HG03558 (cell line): ENCODE measurements at regions not wholly inside any gene's neighbourhood (a gene's known extent, or its start where the extent isn't known, plus 50 kb on each side); places are given as distances from the start of the nearest gene placed in this dataset.

Source experiments
- ATAC-seq: cut with Tn5 transposase; IDR thresholded peaks from one replicate; pipeline ENCODE4 v1.9.1; 2021; ENCODE audit warnings: moderate number of reproducible peaks; ENCODE audit not compliant: unreplicated experiment; ENCODE audit errors: extremely low read depth

DNA sequence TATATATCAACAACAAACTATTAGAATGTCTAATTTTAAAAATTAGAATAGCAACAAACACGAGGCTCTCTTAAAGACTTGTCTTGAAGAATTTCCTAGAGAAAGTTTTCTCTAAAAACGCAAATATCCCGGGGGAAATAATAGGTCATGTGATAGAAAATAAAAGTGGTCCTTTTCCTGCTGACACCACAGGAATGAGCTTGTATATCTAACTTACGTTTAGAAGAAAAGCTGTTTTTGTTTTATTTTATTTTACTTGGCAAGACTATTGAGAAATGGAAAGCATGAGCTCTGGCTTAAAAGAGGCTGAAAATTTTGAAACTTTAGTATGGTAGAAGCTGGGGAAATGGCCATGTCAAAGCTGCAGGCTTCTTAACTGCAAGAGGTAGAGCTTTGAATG lies 465.0 kb downstream of the AGTPBP1 start:
- ATAC-seq: no peak

GRCh38 chr9:85269811-85270210 lies 471.9 kb downstream of the AGTPBP1 start:
- no peak for ATAC-seq

DNA sequence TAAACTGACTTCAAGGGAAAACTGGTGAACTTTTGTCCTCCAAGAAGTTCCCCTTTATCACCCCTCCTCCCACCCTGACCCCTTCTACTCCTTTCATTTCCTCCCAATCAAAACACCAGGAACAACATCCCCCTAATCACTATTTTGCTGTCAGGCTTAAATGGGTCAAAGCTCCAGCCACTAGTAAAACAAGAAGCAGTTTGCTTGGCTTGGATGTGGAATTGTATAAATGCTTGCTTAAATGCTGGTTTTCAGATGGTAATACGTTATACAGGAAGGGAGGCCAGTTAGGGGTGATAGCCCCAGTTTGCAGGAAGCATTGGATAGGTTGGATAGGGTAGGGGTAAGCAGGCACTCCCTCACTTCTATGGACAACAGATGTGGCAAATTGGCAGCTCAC lies 473.6 kb downstream of the AGTPBP1 start:
- ATAC-seq: no peak

GRCh38 chr9:85264695-85265094 lies 477.1 kb downstream of the AGTPBP1 start:
- no peak for ATAC-seq

GRCh38 chr9:85263288-85263687 lies 478.5 kb downstream of the AGTPBP1 start:
- no peak for ATAC-seq

- no peak for ATAC-seq
Observed at GRCh38 chr9:85262333-85262732, 479.4 kb downstream of the AGTPBP1 start.

DNA sequence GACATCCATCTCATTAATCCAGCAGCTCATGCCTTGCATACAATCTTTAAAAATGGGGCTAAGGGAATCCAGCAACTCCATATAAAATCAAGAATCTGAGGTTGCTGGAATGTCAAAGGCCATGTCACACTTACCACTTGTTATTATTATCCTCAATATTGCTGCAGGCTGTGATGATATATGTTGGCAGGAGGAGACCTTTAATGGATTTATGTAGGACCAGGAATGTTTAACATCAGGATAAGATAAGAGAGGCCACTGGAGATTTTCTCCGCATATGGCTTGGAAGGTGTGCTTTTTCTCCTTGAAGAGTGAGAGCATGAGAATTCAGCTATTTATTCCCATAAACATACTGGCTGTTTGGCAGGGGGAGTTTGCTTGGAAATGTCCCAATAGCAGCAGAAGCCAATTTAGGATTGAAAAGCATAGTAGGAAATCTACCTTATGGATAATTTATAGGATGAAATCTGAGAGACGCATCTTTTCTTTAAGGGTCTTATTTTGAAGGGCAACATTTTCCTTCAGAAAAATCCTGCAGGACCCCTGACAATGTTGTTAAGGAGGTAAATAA lies 481.4 kb downstream of the AGTPBP1 start:
- no peak for ATAC-seq

- ATAC-seq: no peak
Observed at GRCh38 chr9:85258823-85259370, 482.9 kb downstream of the AGTPBP1 start.

DNA sequence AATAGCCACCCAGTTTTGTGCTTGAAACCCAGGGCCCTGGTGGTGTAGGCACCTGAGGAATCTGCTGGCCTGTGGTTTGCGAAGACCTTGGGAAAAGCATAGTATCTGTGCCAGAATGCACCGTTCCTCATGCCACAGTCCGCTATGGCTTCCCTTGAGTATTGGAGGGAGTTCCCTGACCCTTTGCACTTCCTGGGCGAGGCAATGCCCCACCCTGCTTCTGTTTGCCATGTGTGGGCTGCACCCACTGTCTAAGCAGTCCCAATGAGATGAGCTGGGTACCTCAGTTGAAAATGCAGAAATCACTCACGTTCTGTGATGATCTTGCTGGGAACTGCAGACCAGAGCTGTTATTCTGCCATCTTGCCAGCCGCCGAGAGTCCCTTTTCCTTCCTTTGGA lies 483.5 kb downstream of the AGTPBP1 start:
- ATAC-seq: no peak

GRCh38 chr9:85249313-85249621 lies 492.5 kb downstream of the AGTPBP1 start:
- ATAC-seq: no peak

DNA sequence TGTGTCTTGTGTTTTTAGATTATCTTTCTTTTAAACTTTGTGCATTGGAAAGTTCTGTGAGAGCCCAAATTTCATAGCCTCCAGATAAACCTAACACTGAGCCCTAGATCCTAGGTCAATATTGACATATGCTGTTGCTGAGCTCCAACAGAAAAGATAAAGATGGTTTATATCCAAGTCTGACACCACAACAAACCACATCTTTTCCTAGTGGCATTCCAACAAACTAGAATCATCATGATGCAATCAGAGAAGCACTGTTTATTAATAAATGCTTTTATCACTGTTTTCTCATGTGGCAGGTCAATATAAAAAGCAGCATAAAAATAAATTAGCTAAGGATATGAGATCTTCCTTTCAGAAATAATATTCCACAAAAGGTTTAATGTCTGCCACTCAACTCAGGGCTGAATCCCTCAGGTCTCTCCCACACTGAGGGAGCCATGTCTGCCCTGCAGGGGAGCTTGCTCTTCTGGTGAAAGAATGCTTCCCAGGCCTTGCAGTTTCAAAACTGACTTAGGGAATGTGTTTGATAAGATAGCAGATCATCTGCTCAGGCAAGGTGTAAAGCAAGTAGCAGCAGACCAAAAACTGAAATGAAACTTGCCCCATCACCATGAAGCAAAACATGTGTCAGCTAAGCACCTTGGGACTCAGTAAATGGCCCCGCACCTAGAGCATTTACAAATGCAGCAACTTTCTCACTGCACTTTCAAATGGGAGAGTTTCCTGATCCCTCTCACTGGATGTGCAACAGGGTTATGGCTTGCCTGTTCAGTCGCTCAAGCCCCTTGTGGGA lies 493.0 kb downstream of the AGTPBP1 start:
- no peak for ATAC-seq

- ATAC-seq: no peak
Observed at GRCh38 chr9:85246541-85246940, 495.2 kb downstream of the AGTPBP1 start.

DNA sequence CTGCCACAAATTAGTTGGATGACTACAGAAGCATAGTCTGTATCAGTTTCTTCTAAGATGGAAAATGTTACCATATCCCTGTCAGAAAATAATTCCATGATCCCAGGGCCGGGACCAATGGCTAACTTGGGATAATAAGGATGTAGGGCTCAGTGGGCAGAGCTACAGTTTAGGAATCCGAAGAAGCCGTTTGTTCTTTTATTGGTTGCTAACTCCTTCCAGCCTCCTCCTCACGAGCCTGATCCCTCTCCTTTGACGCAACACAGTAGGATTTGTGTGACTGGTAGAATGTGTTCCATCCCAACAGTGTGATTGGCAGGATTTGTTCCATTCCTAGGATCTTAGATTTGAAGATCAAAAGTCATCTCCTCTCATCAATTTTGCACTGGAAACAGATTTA lies 496.9 kb downstream of the AGTPBP1 start:
- no peak for ATAC-seq

DNA sequence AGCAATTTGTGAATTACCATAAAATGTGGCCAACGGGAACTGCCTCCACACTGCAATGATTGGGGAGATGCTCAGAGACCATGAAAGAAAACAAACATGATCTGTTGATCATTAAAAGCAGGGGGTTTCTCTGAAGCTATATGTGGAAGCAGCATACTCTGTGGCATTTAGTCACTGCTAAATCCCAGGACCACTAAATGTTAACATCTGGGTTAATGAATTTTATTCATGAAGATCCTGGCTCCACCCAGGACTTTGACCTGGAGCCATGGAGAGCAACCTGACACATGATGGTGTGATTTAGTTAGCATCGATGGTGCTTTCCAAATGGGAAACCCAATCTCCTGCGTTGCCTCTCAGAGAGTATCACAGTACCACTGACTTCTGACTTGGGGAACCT lies 497.8 kb downstream of the AGTPBP1 start:
- ATAC-seq: no peak

DNA sequence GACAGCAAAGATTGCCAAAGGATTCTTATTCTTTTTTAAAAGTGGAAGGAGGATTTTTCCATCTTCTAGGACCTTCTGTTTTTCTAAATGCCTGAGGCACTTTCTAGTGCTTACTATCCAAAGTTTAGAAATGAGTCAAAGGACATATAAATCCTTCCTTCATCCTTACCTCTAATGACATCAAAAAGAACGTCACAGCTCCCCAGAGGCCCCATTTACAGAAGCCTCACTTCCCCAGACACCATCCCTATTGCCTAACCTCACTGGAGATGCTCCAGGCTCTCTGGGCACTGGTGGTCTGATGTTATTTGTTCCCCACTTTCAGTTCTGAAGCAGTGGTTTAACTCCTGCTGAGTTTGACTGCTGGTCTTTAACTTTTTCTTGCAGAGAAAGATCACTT lies 504.3 kb downstream of the AGTPBP1 start:
- ATAC-seq: no peak

- no peak for ATAC-seq
Observed at GRCh38 chr9:85230081-85230480, 511.7 kb downstream of the AGTPBP1 start.

- ATAC-seq: no peak
Observed at GRCh38 chr9:85228111-85228855, 513.5 kb downstream of the AGTPBP1 start.

- ATAC-seq: no peak
Observed at GRCh38 chr9:85225180-85225579, 516.6 kb downstream of the AGTPBP1 start.

DNA sequence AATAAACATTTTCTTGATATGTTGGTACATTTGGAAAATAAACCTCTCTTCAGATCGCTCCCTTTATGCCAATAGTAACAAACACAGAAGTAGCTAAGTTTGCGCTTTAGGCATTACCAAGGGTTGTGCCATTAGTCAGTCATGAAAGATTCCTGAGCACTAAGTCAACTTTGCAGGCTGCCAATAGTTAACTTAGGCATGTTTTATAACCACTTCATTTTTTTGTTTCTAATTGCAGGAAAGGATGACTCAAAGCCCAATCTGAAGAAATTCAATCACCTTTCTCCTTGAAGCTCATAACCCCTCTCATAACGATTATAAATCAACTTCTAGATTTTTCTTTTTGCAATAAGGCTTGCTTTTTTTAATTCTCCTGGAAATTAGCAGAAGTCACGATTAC lies 517.0 kb downstream of the AGTPBP1 start:
- no peak for ATAC-seq

- ATAC-seq: no peak
Observed at GRCh38 chr9:85224301-85224700, 517.5 kb downstream of the AGTPBP1 start.

DNA sequence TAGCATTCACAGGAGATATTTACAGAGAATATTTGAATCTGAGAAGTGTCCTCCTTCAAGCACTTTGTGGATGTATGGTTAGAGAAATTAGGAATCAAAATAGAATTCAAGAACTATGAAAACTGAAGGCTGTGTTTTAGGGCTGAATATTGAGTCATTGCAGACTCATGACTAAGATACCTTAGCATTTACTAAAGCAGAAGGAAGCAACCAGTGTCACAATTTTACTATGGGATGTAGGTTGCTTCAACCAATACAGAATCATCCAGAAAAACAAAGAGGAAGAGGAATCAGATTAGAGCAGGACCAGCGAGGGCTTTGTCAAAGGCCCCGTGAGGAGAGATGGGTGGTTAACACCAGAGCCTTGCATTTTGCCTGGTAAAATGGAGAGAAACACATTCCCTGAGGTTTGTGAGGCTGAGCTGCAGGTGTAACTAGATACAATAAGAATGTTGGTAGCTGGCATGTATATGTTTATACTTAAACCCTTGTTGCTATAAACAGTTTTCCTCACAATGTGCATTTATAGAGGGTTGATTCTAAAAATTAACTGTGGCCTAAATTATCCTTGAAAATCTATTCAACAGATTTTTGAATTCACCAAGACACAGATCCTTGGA lies 518.1 kb downstream of the AGTPBP1 start:
- ATAC-seq: no peak
